Fibroblast of villous mesenchyme (primary cell): ENCODE measurements at regions not wholly inside any gene's neighbourhood (a gene's known extent, or its start where the extent isn't known, plus 50 kb on each side); places are given as distances from the start of the nearest gene placed in this dataset.
"Not testable (repeated sequence)": the region's sequence is repeated elsewhere in the genome, so short reads cannot be mapped to it uniquely, and the experiment has no call there.

Experiments
- DNase-seq: peaks from one replicate; pipeline ENCODE4 v3.0.0-alpha.2; 2010; ENCODE audit warnings: low read depth
- H3K4me3 ChIP-seq: 2 replicates; pipeline ENCODE4 v1.5.1; 2011; ENCODE audit warnings: low read depth, mild to moderate bottlenecking, low read length
- CTCF ChIP-seq: IDR thresholded peaks from 2 replicates; pipeline ENCODE4 v1.5.1; 2012; ENCODE audit warnings: low read depth, mild to moderate bottlenecking, low read length; ENCODE audit not compliant: insufficient read depth

GRCh38 chr13:73816702-73817101 lies 317.5 kb downstream of the KLF12 start:
- no peak for TF ChIP-seq CTCF
- no peak overlapping the region for H3K4me3 ChIP-seq
- DNase-seq: no peak

- TF ChIP-seq CTCF: no peak
- DNase-seq: no peak
- H3K4me3 ChIP-seq: no peak overlapping the region
Observed at GRCh38 chr13:73815796-73816195, 318.4 kb downstream of the KLF12 start.

- no peak for DNase-seq
- H3K4me3 ChIP-seq: no peak overlapping the region
- no peak for TF ChIP-seq CTCF
Observed at GRCh38 chr13:73810647-73811046, 323.6 kb downstream of the KLF12 start.

- H3K4me3 ChIP-seq: no peak overlapping the region
- no peak for TF ChIP-seq CTCF
- peak; percentile 47 for DNase-seq
Observed at GRCh38 chr13:73809561-73809960, 324.6 kb downstream of the KLF12 start.

- no peak for DNase-seq
- no peak for TF ChIP-seq CTCF
- no peak overlapping the region for H3K4me3 ChIP-seq
Observed at GRCh38 chr13:73808318-73808717, 325.9 kb downstream of the KLF12 start.

GRCh38 chr13:73805326-73805958 lies 328.8 kb downstream of the KLF12 start:
- H3K4me3 ChIP-seq, DNase-seq: not testable (repeated sequence)

GRCh38 chr13:73803997-73804396 lies 330.2 kb downstream of the KLF12 start:
- TF ChIP-seq CTCF: no peak
- peak; percentile 30 for DNase-seq
- H3K4me3 ChIP-seq: no peak overlapping the region
